HCT116 (cell line): ENCODE measurements at regions not wholly inside any gene's neighbourhood (a gene's known extent, or its start where the extent isn't known, plus 50 kb on each side); places are given as distances from the start of the nearest gene placed in this dataset.
"Not testable (repeated sequence)": the region's sequence is repeated elsewhere in the genome, so short reads cannot be mapped to it uniquely, and the experiment has no call there.

ENCODE experiments used
- ATAC-seq: fragments of 200-7000 bp; cut with Tn5 transposase; 2 replicates; pipeline ENCODE4 v1.9.1; 2020; ENCODE audit warnings: mild to moderate bottlenecking, moderate library complexity
- BruUV-seq: library from RNA; stranded (reverse); fragments of 400-500 nt; replicated peaks from 2 replicates; lab custom pipeline; 2021; lab: Mats Ljungman, UMichigan
- CTCF ChIA-PET: fragments of 300-600 bp; sonication (Branson Sonifier 250); formaldehyde crosslinking; loops from one replicate; lab custom pipeline; 2021; ENCODE audit warnings: antibody characterized with exemption; lab: Charles Lee
- POLR2A ChIA-PET: fragments of 300-600, 350-600 bp; sonication (Branson Sonifier 250); formaldehyde crosslinking; loops from one replicate; lab custom pipeline; 2021; ENCODE audit warnings: antibody characterized with exemption; lab: Charles Lee
- RAD21 ChIA-PET, 2 experiments: fragments of 300-600 bp; sonication (Branson Sonifier 250); formaldehyde crosslinking; loops; one replicate each; lab custom pipeline; 2023; ENCODE audit warnings: low total read pairs in 2 of 2; ENCODE audit not compliant: uncharacterized antibody in 2 of 2, unreplicated experiment in 2 of 2, low non-redundant PET in 1 of 2; lab: Charles Lee
- DNase-seq: peaks from one replicate; pipeline ENCODE4 v3.0.0-alpha.2; 2010; ENCODE audit warnings: low read depth, low spot score
- H2AFZ ChIP-seq: fragments of 200-600 bp; shearing (Covaris generic), sonication (generic); 2 replicates; pipeline ENCODE4 v1.6.1; 2017; ENCODE audit warnings: low read depth, mixed run types, mixed read lengths, antibody characterized with exemption, low read length; ENCODE audit not compliant: poor library complexity, severe bottlenecking
- H3K27ac ChIP-seq: 2 replicates; pipeline ENCODE4 v1.5.1; 2012; ENCODE audit warnings: low read depth, low read length
- H3K27me3 ChIP-seq: fragments of 200-600 bp; sonication (generic); 2 replicates; pipeline ENCODE4 v1.6.1; 2016; ENCODE audit warnings: mixed run types, low read length, mixed read lengths; ENCODE audit not compliant: insufficient read depth
- H3K36me3 ChIP-seq, 2 experiments: fragments of 200-500 bp in 1 of 2; fragments of 200-600 bp in 1 of 2; sonication (Bioruptor generic) in 1 of 2; sonication (generic) in 1 of 2; 2 replicates each; pipeline versions ENCODE4 v1.5.1 to v1.6.1; 2014 to 2016; ENCODE audit warnings: low read length in 2 of 2, inconsistent platforms in 1 of 2, mixed read lengths in 1 of 2, mixed run types in 1 of 2; ENCODE audit not compliant: insufficient read depth in 2 of 2, control insufficient read depth in 1 of 2
- H3K4me1 ChIP-seq, 2 experiments: fragments of 200-600 bp in 1 of 2; sonication (generic) in 1 of 2; 2 replicates each; pipeline versions ENCODE4 v1.5.1 to v1.6.1; 2012 to 2017; ENCODE audit warnings: low read length in 2 of 2, inconsistent platforms in 1 of 2, mild to moderate bottlenecking in 1 of 2, mixed read lengths in 1 of 2, mixed run types in 1 of 2, moderate library complexity in 1 of 2; ENCODE audit not compliant: insufficient read depth in 2 of 2, control insufficient read depth in 1 of 2
- H3K4me2 ChIP-seq: fragments of 200-600 bp; sonication (generic); 2 replicates; pipeline ENCODE4 v1.6.1; 2017; ENCODE audit warnings: mixed run types, low read length, mixed read lengths
- H3K4me3 ChIP-seq, 2 experiments: fragments of 200-600 bp in 1 of 2; sonication (generic) in 1 of 2; replicated peaks in 1 of 2; 2 replicates each; pipeline ENCODE4 v1.5.1; 2011 to 2016; ENCODE audit warnings: low read length in 2 of 2, control low read depth in 1 of 2, low read depth in 1 of 2, mild to moderate bottlenecking in 1 of 2, mixed read lengths in 1 of 2, mixed run types in 1 of 2
- H3K79me2 ChIP-seq: fragments of 200-600 bp; sonication (generic); 2 replicates; pipeline ENCODE4 v1.6.1; 2017; ENCODE audit warnings: mild to moderate bottlenecking, mixed run types, low read length, moderate library complexity, mixed read lengths; ENCODE audit not compliant: insufficient read depth
- H3K9ac ChIP-seq: fragments of 200-600 bp; sonication (generic); 2 replicates; pipeline ENCODE4 v1.6.1; 2016; ENCODE audit warnings: low read length, mixed read lengths
- H3K9me2 ChIP-seq: fragments of 200-600 bp; sonication (generic), shearing (Covaris generic); 2 replicates; pipeline ENCODE4 v1.6.1; 2017; ENCODE audit warnings: mixed run types, mild to moderate bottlenecking, moderate library complexity; ENCODE audit not compliant: insufficient read depth
- H3K9me3 ChIP-seq, 2 experiments: fragments of 200-500 bp in 1 of 2; fragments of 200-600 bp in 1 of 2; sonication (Bioruptor generic) in 1 of 2; sonication (generic) in 1 of 2; 2 replicates each; pipeline ENCODE4 v1.6.1; 2014 to 2017; ENCODE audit warnings: low read length in 2 of 2, mixed read lengths in 2 of 2, inconsistent platforms in 1 of 2, low read depth in 1 of 2, mild to moderate bottlenecking in 1 of 2, mixed run types in 1 of 2, moderate library complexity in 1 of 2; ENCODE audit not compliant: control insufficient read depth in 1 of 2, insufficient read depth in 1 of 2
- H4K20me1 ChIP-seq: fragments of 200-600 bp; sonication (generic), shearing (Covaris generic); 2 replicates; pipeline ENCODE4 v1.6.1; 2017; ENCODE audit warnings: mixed run types, mild to moderate bottlenecking, moderate library complexity; ENCODE audit not compliant: insufficient read depth
- ATF3 ChIP-seq: IDR thresholded peaks from 2 replicates; pipeline ENCODE4 v1.6.1; 2012
- CBX3 ChIP-seq: IDR thresholded peaks from 2 replicates; pipeline ENCODE4 v1.6.1; 2012; ENCODE audit warnings: low read depth
- CEBPB ChIP-seq: IDR thresholded peaks from 2 replicates; pipeline ENCODE4 v1.6.1; 2012; ENCODE audit warnings: low read depth
- EGR1 ChIP-seq: IDR thresholded peaks from 2 replicates; pipeline ENCODE4 v1.6.1; 2012; ENCODE audit warnings: low read depth
- ELF1 ChIP-seq: IDR thresholded peaks from 2 replicates; pipeline ENCODE4 v1.6.1; 2012; ENCODE audit warnings: low read depth, borderline replicate concordance
- EZH2 ChIP-seq: fragments of 200-600 bp; sonication (generic); IDR thresholded peaks from 2 replicates; pipeline ENCODE4 v1.6.1; 2017; ENCODE audit warnings: antibody characterized with exemption, mixed run types
- EZH2phosphoT487 ChIP-seq: fragments of 200-600 bp; IDR thresholded peaks from 2 replicates; pipeline ENCODE4 v1.6.1; 2018; ENCODE audit warnings: antibody characterized with exemption, borderline replicate concordance
- FOSL1 ChIP-seq: IDR thresholded peaks from 2 replicates; pipeline ENCODE4 v1.6.1; 2012; ENCODE audit warnings: low read depth
- POLR2A ChIP-seq: IDR thresholded peaks from 2 replicates; pipeline ENCODE4 v1.7.0; 2011; ENCODE audit warnings: borderline replicate concordance; ENCODE audit not compliant: insufficient read depth, insufficient read length; ENCODE audit errors: extremely low read depth
- POLR2AphosphoS5 ChIP-seq: IDR thresholded peaks from 2 replicates; pipeline ENCODE4 v1.6.1; 2011; ENCODE audit warnings: mild to moderate bottlenecking, low read depth, low read length, moderate library complexity
- RAD21 ChIP-seq: IDR thresholded peaks from 2 replicates; pipeline ENCODE4 v1.6.1; 2012; ENCODE audit warnings: low read depth, mild to moderate bottlenecking
- SIN3A ChIP-seq: IDR thresholded peaks from 2 replicates; pipeline ENCODE4 v1.6.1; 2012; ENCODE audit warnings: low read depth
- SP1 ChIP-seq: IDR thresholded peaks from 2 replicates; pipeline ENCODE4 v1.6.1; 2012; ENCODE audit warnings: low read depth
- SRF ChIP-seq: IDR thresholded peaks from 2 replicates; pipeline ENCODE4 v1.6.1; 2012; ENCODE audit warnings: low read depth
- TCF7L2 ChIP-seq: IDR thresholded peaks from 2 replicates; pipeline ENCODE4 v1.7.0; 2011; ENCODE audit warnings: borderline replicate concordance, inconsistent platforms; ENCODE audit not compliant: insufficient read depth, insufficient read length; ENCODE audit errors: extremely low read depth
- YY1 ChIP-seq: IDR thresholded peaks from 2 replicates; pipeline ENCODE4 v1.6.1; 2011; ENCODE audit warnings: low read length, low read depth, moderate library complexity, mild to moderate bottlenecking; ENCODE audit not compliant: insufficient replicate concordance; ENCODE audit errors: extremely low read depth
- ZFX ChIP-seq: fragments of 450-650 bp; IDR thresholded peaks from 2 replicates; pipeline ENCODE4 v1.6.1; 2017
- ZNF274 ChIP-seq: fragments of 200-500 bp; sonication (Bioruptor generic); IDR thresholded peaks from 2 replicates; pipeline ENCODE4 v1.6.1; 2014; ENCODE audit warnings: mild to moderate bottlenecking, low read depth, low read length, inconsistent platforms
- intact Hi-C: fragments of 100-400 bp; cut with micrococcal nuclease; formaldehyde crosslinking; loops from 2 replicates; pipeline ENCODE4 v1.10.0; 2022
- TF ChIP-seq, protein P1 (sequence below), 3 experiments: fragments of 200-600 bp in 1 of 3; sonication (generic) in 1 of 3; IDR thresholded peaks in 2 of 3; conservative IDR thresholded peaks in 1 of 3; 2 replicates each; pipeline ENCODE4 v1.5.1; 2012 to 2017; ENCODE audit warnings: low read depth in 2 of 3, low read length in 2 of 3, antibody characterized with exemption in 1 of 3, borderline replicate concordance in 1 of 3, control low read depth in 1 of 3, mild to moderate bottlenecking in 1 of 3, mixed read lengths in 1 of 3, mixed run types in 1 of 3, moderate library complexity in 1 of 3; ENCODE audit not compliant: insufficient read depth in 1 of 3
- TF ChIP-seq, protein P2 (sequence below): IDR thresholded peaks from 2 replicates; pipeline ENCODE4 v1.6.1; 2012

DNA sequence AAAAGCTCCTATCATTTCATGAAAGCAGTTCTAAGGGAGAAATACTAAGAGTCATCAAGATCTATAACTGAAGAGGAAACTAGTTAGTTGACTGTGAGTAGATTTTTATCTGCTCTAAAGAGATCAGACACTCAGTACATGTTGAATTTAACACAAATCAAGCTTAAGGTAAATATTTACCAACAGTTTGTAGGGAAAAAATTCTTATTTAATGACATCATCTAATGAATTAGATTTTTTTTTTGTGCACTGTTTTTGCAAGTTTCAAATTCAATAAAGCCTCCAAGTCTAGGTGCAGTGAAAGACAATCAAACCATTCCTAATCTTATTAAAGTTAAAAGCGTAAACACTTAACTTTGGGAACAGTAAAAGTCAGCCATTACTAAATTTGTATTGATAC lies 93.0 kb upstream of the PRKD1 start:
- ChIA-PET POLR2A (no interaction called here), CTCF (no interaction called here), RAD21 (no interaction called here)
- Histone ChIP-seq H3K9me3 (peaks cover 8 to 13% of the 10 kb centered on the region in 2 experiments; a peak in 2 of 4 replicates), H3K4me3 (no peak overlapping the region), H4K20me1 (no peaks in the 10 kb centered on the region), H3K9ac (no peak overlapping the region), H3K79me2 (no peaks in the 10 kb centered on the region), H3K27me3 (no peaks in the 10 kb centered on the region), H2AFZ (no peak overlapping the region), H3K27ac (no peak overlapping the region), H3K9me2 (no peaks in the 10 kb centered on the region), H3K4me2 (no peak overlapping the region), H3K4me1 (no peaks in the 10 kb centered on the region), H3K36me3 (no peaks in the 10 kb centered on the region)
- DNase-seq = no peak
- intact Hi-C loops = no loop called here
- ATAC-seq = no peak
- TF ChIP-seq CEBPB = no peak
- no peak for TF ChIP-seq ZFX
- no peak for TF ChIP-seq FOSL1
- TF ChIP-seq POLR2AphosphoS5 = no peak
- TF ChIP-seq, protein P1, sequence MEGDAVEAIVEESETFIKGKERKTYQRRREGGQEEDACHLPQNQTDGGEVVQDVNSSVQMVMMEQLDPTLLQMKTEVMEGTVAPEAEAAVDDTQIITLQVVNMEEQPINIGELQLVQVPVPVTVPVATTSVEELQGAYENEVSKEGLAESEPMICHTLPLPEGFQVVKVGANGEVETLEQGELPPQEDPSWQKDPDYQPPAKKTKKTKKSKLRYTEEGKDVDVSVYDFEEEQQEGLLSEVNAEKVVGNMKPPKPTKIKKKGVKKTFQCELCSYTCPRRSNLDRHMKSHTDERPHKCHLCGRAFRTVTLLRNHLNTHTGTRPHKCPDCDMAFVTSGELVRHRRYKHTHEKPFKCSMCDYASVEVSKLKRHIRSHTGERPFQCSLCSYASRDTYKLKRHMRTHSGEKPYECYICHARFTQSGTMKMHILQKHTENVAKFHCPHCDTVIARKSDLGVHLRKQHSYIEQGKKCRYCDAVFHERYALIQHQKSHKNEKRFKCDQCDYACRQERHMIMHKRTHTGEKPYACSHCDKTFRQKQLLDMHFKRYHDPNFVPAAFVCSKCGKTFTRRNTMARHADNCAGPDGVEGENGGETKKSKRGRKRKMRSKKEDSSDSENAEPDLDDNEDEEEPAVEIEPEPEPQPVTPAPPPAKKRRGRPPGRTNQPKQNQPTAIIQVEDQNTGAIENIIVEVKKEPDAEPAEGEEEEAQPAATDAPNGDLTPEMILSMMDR (IDR thresholded peaks at IDR 0.05 in 2 of 3, conservative IDR thresholded peaks at IDR 0.05 in 1 of 3; ENCODE audit: borderline replicate concordance in 1 of 3, insufficient read depth in 1 of 3, low read depth in 2 of 3, low read length in 2 of 3) = no peak
- TF ChIP-seq ATF3 = no peak
- TF ChIP-seq YY1 = no peak
- no peak for TF ChIP-seq TCF7L2
- TF ChIP-seq, protein P2, sequence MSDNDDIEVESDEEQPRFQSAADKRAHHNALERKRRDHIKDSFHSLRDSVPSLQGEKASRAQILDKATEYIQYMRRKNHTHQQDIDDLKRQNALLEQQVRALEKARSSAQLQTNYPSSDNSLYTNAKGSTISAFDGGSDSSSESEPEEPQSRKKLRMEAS = no peak
- no peak for TF ChIP-seq EZH2
- TF ChIP-seq EGR1 = no peak
- TF ChIP-seq RAD21 = no peak
- TF ChIP-seq CBX3 = no peak
- no peak for TF ChIP-seq SIN3A
- no peak for TF ChIP-seq ZNF274
- no peak for TF ChIP-seq SRF
- no peak for TF ChIP-seq EZH2phosphoT487
- no peak for TF ChIP-seq ELF1
- no peak for TF ChIP-seq POLR2A
- no peak for TF ChIP-seq SP1
- BruUV-seq = no TSS peak

DNA sequence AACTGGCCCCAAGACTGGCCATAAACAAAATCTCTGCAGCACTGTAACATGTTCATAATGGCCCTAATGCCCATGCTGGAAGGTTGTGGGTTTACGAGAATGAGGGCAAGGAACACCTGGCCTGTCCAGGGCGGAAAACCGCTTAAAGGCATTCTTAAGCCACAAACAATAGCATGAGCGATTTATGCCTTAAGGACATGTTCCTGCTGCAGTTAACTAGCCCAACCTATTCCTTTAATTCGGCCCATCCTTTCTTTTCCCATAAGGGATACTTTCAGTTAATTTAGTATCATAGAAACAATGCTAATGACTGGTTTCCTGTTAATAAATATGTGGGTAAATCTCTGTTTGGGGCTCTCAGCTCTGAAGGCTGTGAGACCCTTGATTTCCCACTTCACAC lies 95.7 kb upstream of the PRKD1 start:
- RAD21 ChIA-PET, H3K9me2 ChIP-seq, H3K79me2 ChIP-seq, H2AFZ ChIP-seq, H3K4me2 ChIP-seq, BruUV-seq, intact Hi-C loops, H3K27me3 ChIP-seq, ATAC-seq, CTCF ChIA-PET, H3K27ac ChIP-seq, H3K9ac ChIP-seq, H4K20me1 ChIP-seq, POLR2A ChIA-PET, H3K4me3 ChIP-seq, DNase-seq, H3K4me1 ChIP-seq, H3K36me3 ChIP-seq: not testable (repeated sequence)
- peaks cover 12% of the 10 kb centered on the region in 2 experiments; a peak in 2 of 4 replicates for H3K9me3 ChIP-seq
